ENCODE measurements at regions not wholly inside any gene's neighbourhood (a gene's known extent, or its start where the extent isn't known, plus 50 kb on each side); places are given as distances from the start of the nearest gene placed in this dataset.

GRCh38 chr9:32326146-32326545 is 58.3 kb upstream of the ACO1 start:
- no peak overlapping the region for H3K4me3 ChIP-seq (ENCODE audit: low read depth, low read length)
- TF ChIP-seq, protein P1, sequence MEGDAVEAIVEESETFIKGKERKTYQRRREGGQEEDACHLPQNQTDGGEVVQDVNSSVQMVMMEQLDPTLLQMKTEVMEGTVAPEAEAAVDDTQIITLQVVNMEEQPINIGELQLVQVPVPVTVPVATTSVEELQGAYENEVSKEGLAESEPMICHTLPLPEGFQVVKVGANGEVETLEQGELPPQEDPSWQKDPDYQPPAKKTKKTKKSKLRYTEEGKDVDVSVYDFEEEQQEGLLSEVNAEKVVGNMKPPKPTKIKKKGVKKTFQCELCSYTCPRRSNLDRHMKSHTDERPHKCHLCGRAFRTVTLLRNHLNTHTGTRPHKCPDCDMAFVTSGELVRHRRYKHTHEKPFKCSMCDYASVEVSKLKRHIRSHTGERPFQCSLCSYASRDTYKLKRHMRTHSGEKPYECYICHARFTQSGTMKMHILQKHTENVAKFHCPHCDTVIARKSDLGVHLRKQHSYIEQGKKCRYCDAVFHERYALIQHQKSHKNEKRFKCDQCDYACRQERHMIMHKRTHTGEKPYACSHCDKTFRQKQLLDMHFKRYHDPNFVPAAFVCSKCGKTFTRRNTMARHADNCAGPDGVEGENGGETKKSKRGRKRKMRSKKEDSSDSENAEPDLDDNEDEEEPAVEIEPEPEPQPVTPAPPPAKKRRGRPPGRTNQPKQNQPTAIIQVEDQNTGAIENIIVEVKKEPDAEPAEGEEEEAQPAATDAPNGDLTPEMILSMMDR (IDR thresholded peaks at IDR 0.05; ENCODE audit: borderline replicate concordance, insufficient read depth, low read depth, low read length), result no peak

- no peak overlapping the region for H3K4me3 ChIP-seq (ENCODE audit: low read depth, low read length)
- TF ChIP-seq, protein P1 (IDR thresholded peaks at IDR 0.05; ENCODE audit: borderline replicate concordance, insufficient read depth, low read depth, low read length), result no peak
Observed at GRCh38 chr9:32331240-32331639, 53.2 kb upstream of the ACO1 start.

DNA sequence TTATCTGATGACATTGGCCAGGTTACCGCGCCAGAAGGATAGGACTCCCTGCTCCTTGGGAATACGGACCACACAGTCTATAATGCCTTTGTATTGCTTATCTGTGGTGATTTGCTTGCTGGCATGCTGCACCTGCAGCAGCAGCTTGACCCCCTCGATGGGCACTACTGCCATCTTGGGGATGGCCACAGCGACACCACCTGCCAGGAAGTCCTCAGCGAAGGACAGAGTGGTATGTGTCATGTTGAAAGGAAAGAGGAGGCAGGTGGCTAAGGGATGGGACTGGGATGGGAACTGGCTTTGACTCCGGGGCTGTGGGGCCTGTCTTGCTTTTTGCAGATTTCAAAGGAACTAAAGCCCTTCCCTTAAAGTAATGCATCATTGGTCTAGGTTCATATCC is 50.3 kb upstream of the ACO1 start:
- no peak overlapping the region for H3K4me3 ChIP-seq (ENCODE audit: low read depth, low read length)
- TF ChIP-seq, protein P1 (IDR thresholded peaks at IDR 0.05; ENCODE audit: borderline replicate concordance, insufficient read depth, low read depth, low read length), result no peak

Data from GM12875 (cell line).